ENCODE measurements at regions not wholly inside any gene's neighbourhood (a gene's known extent, or its start where the extent isn't known, plus 50 kb on each side); places are given as distances from the start of the nearest gene placed in this dataset.
"Not testable (repeated sequence)": the region's sequence is repeated elsewhere in the genome, so short reads cannot be mapped to it uniquely, and the experiment has no call there.

DNA sequence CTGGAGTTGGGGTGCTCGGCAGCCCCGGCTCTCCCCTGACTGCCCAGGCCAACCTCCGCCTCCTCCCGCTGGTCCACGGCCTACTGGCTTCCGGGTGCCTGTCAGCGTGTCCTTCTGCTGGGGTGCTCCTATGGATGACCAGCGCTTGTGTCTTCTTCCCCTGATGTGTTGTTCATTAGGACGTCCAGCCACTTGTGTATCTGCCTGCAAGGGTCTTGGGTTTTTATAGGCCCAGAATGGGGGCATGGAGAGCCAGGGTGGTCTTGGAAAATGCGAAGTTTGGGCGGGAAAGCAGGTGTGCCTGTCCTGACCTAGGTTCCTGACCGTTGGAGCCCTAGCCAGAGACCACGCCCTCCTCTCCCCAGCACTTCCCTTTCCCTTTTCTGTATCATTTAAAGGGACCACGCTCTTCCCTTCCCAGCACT lies 139.8 kb downstream of the SLITRK5 start:
- ATAC-seq, result no peak

DNA sequence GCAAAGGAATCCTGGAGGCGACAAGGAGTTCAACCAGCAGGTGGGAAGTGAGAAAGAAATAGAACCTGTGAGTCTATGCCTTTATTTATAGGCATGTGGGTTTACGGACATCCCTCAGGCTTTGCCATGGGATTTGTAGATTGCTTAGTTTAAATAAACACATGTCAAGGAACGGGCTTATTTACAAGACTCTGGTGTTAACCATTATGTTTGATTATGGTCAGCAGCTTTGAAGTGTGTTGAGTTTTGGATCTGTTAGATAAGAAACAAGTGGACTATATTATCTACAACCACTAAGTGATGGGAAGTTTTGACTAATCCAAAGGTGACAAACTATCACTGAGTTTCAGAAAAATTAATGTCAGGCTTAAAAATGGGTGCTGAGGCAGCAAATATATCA lies 143.2 kb downstream of the SLITRK5 start:
- Histone ChIP-seq H3K27me3 (peaks cover 10% of the 10 kb centered on the region), H3K9me3 (no peaks in the 10 kb centered on the region), H3K4me1 (no peaks in the 10 kb centered on the region), H3K4me3 (no peak overlapping the region), H3K27ac (no peak overlapping the region), H3K36me3 (no peaks in the 10 kb centered on the region)
- ATAC-seq, result no peak
- TF ChIP-seq POLR2A (IDR thresholded peaks at IDR 0.05) (no peak), POLR2AphosphoS5 (IDR thresholded peaks at IDR 0.05) (no peak), EP300 (IDR thresholded peaks at IDR 0.05) (no peak)
- TF ChIP-seq, protein P1, sequence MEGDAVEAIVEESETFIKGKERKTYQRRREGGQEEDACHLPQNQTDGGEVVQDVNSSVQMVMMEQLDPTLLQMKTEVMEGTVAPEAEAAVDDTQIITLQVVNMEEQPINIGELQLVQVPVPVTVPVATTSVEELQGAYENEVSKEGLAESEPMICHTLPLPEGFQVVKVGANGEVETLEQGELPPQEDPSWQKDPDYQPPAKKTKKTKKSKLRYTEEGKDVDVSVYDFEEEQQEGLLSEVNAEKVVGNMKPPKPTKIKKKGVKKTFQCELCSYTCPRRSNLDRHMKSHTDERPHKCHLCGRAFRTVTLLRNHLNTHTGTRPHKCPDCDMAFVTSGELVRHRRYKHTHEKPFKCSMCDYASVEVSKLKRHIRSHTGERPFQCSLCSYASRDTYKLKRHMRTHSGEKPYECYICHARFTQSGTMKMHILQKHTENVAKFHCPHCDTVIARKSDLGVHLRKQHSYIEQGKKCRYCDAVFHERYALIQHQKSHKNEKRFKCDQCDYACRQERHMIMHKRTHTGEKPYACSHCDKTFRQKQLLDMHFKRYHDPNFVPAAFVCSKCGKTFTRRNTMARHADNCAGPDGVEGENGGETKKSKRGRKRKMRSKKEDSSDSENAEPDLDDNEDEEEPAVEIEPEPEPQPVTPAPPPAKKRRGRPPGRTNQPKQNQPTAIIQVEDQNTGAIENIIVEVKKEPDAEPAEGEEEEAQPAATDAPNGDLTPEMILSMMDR (IDR thresholded peaks at IDR 0.05), result no peak
- WGBS, 2 donors (ENCODE audit: low coverage in 1 of 2), result 39 to 48% methylated on average over 3 of the region's 3 CpGs

More for the DNA sequence above, 139.8 kb downstream of the SLITRK5 start:
- Histone ChIP-seq H3K27ac (no peak overlapping the region), H3K36me3 (no peaks in the 10 kb centered on the region), H3K27me3 (peaks cover 10% of the 10 kb centered on the region), H3K4me3 (no peak overlapping the region), H3K9me3 (no peaks in the 10 kb centered on the region), H3K4me1 (no peaks in the 10 kb centered on the region)
- 66 to 85% methylated on average over 5 of the region's 14 CpGs for WGBS, 2 donors (ENCODE audit: low coverage in 1 of 2)
- TF ChIP-seq, protein P1 (IDR thresholded peaks at IDR 0.05), result no peak
- TF ChIP-seq POLR2AphosphoS5 (IDR thresholded peaks at IDR 0.05) (no peak), EP300 (IDR thresholded peaks at IDR 0.05) (no peak), POLR2A (IDR thresholded peaks at IDR 0.05) (no peak)

DNA sequence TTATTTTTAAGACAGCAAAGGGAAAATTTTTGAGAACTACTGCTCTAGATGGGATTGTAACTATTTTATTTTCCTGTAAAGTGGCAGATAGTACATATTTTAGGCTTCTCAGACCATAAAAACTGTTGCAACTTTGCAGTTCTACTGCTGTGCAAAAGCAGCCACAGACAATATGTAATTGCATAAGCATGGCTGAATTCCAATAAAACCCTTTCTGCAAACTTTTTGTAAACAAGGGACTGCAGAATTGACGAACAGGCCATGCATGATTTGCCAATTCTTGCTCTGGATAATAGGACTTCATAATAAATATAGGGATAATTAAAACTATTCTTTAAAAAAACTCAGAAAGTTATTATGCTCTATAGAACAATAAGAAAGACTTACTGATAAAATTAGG lies 149.1 kb downstream of the SLITRK5 start:
- Histone ChIP-seq H3K4me1 (no peaks in the 10 kb centered on the region), H3K4me3 (no peak overlapping the region), H3K9me3 (no peaks in the 10 kb centered on the region), H3K36me3 (no peaks in the 10 kb centered on the region), H3K27me3 (no peaks in the 10 kb centered on the region), H3K27ac (no peak overlapping the region)
- ATAC-seq, result no peak
- WGBS, 2 donors (ENCODE audit: low coverage in 1 of 2), result 7 to 9% methylated on average over 1 of the region's 1 CpG
- no peak for TF ChIP-seq EP300 (IDR thresholded peaks at IDR 0.05)
- TF ChIP-seq POLR2AphosphoS5 (IDR thresholded peaks at IDR 0.05), result no peak
- TF ChIP-seq, protein P1 (IDR thresholded peaks at IDR 0.05), result no peak
- no peak for TF ChIP-seq POLR2A (IDR thresholded peaks at IDR 0.05)

DNA sequence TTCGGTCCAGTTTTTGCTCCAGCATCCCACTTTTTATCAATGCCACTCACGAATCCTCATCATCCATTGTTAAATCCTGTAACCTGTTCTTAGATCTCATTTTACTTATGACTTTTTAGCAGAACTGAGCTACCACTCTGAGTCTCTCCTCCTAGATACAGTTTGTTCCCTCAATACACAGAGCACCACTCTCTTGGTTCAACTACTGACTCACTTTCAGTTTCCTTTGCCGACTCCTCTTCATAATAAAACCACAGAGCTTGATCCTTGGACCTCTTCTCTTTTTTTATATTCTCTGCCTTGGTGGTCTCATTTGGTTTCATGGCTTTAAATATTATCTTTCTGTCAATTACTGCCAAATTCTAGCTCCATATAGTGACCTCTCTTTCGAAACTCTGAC lies 150.3 kb downstream of the SLITRK5 start:
- no peak for ATAC-seq
- H3K27me3 ChIP-seq, result no peaks in the 10 kb centered on the region
- WGBS, 2 donors (ENCODE audit: low coverage in 1 of 2), result 80 to 87% methylated on average over 4 of the region's 4 CpGs

DNA sequence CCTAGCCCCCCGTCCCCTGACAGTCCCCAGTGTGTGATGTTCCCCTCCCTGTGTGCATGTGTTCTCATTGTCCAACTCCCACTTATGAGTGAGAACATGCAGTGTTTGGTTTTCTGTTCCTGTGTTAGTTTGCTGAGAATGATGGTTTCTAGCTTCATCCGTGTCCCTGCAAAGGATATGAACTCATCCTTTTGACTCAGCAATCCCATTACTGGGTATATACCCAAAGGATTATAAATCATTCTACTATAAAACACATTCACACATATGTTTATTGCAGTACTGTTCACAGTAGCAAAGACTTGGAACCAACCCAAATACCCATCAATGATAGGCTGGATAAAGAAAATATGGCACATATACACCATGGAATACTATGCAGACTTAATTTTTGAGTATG lies 155.1 kb downstream of the SLITRK5 start:
- H3K9me3 ChIP-seq, H3K36me3 ChIP-seq, H3K4me3 ChIP-seq, ATAC-seq, H3K27me3 ChIP-seq, H3K4me1 ChIP-seq, H3K27ac ChIP-seq: not testable (repeated sequence)
- WGBS, 2 donors (ENCODE audit: low coverage in 1 of 2), result 50 to 100% methylated on average over 1 of the region's 2 CpGs

More for the DNA sequence above, 150.3 kb downstream of the SLITRK5 start:
- TF ChIP-seq EP300 (IDR thresholded peaks at IDR 0.05) (no peak), POLR2A (IDR thresholded peaks at IDR 0.05) (no peak), POLR2AphosphoS5 (IDR thresholded peaks at IDR 0.05) (no peak)
- TF ChIP-seq, protein P1 (IDR thresholded peaks at IDR 0.05), result no peak
- no peaks in the 10 kb centered on the region for H3K36me3 ChIP-seq
- no peak overlapping the region for H3K27ac ChIP-seq
- no peaks in the 10 kb centered on the region for H3K4me1 ChIP-seq
- no peak overlapping the region for H3K4me3 ChIP-seq
- H3K9me3 ChIP-seq, result no peaks in the 10 kb centered on the region

Data from gastroesophageal sphincter (tissue), 4 donors.